Osteoblast (primary cell): ENCODE measurements at regions not wholly inside any gene's neighbourhood (a gene's known extent, or its start where the extent isn't known, plus 50 kb on each side); places are given as distances from the start of the nearest gene placed in this dataset.

Experiments
- DNase-seq: peaks from one replicate; pipeline ENCODE4 v3.0.0; 2011; ENCODE audit warnings: low spot score, mixed read lengths; ENCODE audit not compliant: insufficient read length; ENCODE audit errors: missing footprints
- H2AFZ ChIP-seq: 2 replicates; pipeline ENCODE4 v1.6.0; 2011; ENCODE audit warnings: mild to moderate bottlenecking, low read length
- H3K27ac ChIP-seq: 2 replicates; pipeline ENCODE4 v1.5.1; 2011; ENCODE audit warnings: mild to moderate bottlenecking, low read depth, low read length, moderate library complexity
- H3K27me3 ChIP-seq: 2 replicates; pipeline ENCODE4 v1.6.0; 2012; ENCODE audit warnings: mild to moderate bottlenecking, control low read depth, inconsistent platforms, low read length, moderate library complexity; ENCODE audit not compliant: insufficient read depth
- H3K36me3 ChIP-seq: 2 replicates; pipeline ENCODE4 v1.5.1; 2011; ENCODE audit warnings: mild to moderate bottlenecking, low read length, control low read depth, moderate library complexity; ENCODE audit not compliant: insufficient read depth
- H3K4me1 ChIP-seq: 2 replicates; pipeline ENCODE4 v1.5.1; 2011; ENCODE audit warnings: mild to moderate bottlenecking, low read length, control low read depth, moderate library complexity; ENCODE audit not compliant: insufficient read depth
- H3K4me2 ChIP-seq: 2 replicates; pipeline ENCODE4 v1.6.0; 2011; ENCODE audit warnings: mild to moderate bottlenecking, low read length; ENCODE audit not compliant: insufficient read depth
- H3K4me3 ChIP-seq: fragments of 200-600 bp; sonication (generic); 3 replicates; pipeline ENCODE4 v1.5.1; 2012; ENCODE audit warnings: mild to moderate bottlenecking, low read length, inconsistent platforms; ENCODE audit not compliant: insufficient read depth
- H3K79me2 ChIP-seq: 2 replicates; pipeline ENCODE4 v1.6.0; 2012; ENCODE audit warnings: mild to moderate bottlenecking, low read length, control low read depth, inconsistent platforms; ENCODE audit not compliant: insufficient read depth
- H3K9me3 ChIP-seq: 2 replicates; pipeline ENCODE4 v1.5.1; 2011; ENCODE audit warnings: low read depth, low read length, control low read depth
- H4K20me1 ChIP-seq: 2 replicates; pipeline ENCODE4 v1.6.0; 2012; ENCODE audit warnings: mild to moderate bottlenecking, low read length, control low read depth; ENCODE audit not compliant: insufficient read depth
- CTCF ChIP-seq: IDR thresholded peaks from 2 replicates; pipeline ENCODE4 v1.5.1; 2011; ENCODE audit warnings: mild to moderate bottlenecking, low read depth, low read length, moderate library complexity; ENCODE audit errors: extremely low read depth

DNA sequence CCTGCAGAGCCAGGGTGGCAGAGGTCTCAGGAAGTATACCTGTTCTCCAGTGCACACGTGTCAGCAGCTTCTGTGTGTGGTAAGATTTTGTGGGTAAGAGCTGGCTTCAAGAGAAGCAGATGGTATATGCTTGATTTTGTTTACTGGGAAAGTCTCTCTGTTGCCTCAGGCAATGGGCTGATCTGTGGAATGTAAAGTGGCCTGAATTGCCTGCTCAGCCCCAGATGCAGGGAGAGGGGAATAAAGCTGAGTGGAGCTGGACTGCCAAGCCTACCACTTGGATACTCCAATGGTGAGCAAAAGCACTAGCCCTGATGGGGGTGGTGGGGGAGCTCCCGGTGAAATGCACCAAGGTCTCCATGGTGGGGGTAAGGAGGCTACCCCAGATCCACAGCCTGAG, 156.1 kb downstream of the WDR11 start:
- H3K4me2 ChIP-seq = no peak overlapping the region
- no peaks in the 10 kb centered on the region for H3K36me3 ChIP-seq
- TF ChIP-seq CTCF = no peak
- peaks cover 11% of the 10 kb centered on the region for H3K9me3 ChIP-seq
- H3K27ac ChIP-seq = no peak overlapping the region
- H3K4me3 ChIP-seq = no peak overlapping the region
- H2AFZ ChIP-seq = no peak overlapping the region
- no peaks in the 10 kb centered on the region for H3K79me2 ChIP-seq
- H3K27me3 ChIP-seq = no peaks in the 10 kb centered on the region
- H4K20me1 ChIP-seq = no peaks in the 10 kb centered on the region
- H3K4me1 ChIP-seq = no peaks in the 10 kb centered on the region
- no peak for DNase-seq

DNA sequence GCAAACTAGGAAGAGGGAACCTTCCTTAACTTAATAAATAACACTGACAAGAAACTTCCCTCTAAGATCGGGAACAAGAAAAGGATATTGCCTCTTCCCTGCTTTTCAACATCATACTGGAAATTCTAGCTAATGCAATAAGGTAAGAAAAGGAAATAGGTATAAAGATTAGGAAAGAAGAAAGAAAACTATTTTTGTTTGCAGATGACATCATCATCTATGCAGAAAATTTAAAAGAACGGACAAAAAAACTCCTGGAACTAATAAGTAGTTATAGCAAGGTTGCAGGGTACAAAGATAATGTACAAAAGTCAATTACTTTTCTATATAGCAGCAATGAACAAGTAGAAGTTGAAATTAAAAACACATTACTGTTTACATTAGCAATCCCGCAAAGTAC, 164.8 kb downstream of the WDR11 start:
- no peak for DNase-seq
- H3K79me2 ChIP-seq = no peaks in the 10 kb centered on the region

GRCh38 chr10:121024905-121025584, 173.9 kb downstream of the WDR11 start:
- no peaks in the 10 kb centered on the region for H3K27me3 ChIP-seq
- H4K20me1 ChIP-seq = no peaks in the 10 kb centered on the region
- no peak overlapping the region for H3K4me3 ChIP-seq
- no peak overlapping the region for H3K27ac ChIP-seq
- H3K4me1 ChIP-seq = no peaks in the 10 kb centered on the region
- H3K36me3 ChIP-seq = no peaks in the 10 kb centered on the region
- no peak overlapping the region for H3K4me2 ChIP-seq
- no peak for TF ChIP-seq CTCF
- H3K79me2 ChIP-seq = no peaks in the 10 kb centered on the region
- no peak overlapping the region for H2AFZ ChIP-seq
- no peak for DNase-seq
- H3K9me3 ChIP-seq = no peaks in the 10 kb centered on the region

More for the DNA sequence above, 164.8 kb downstream of the WDR11 start:
- no peaks in the 10 kb centered on the region for H3K36me3 ChIP-seq
- no peak overlapping the region for H3K27ac ChIP-seq
- H4K20me1 ChIP-seq = no peaks in the 10 kb centered on the region
- no peak overlapping the region for H3K4me3 ChIP-seq
- no peaks in the 10 kb centered on the region for H3K4me1 ChIP-seq
- no peak overlapping the region for H2AFZ ChIP-seq
- H3K4me2 ChIP-seq = no peak overlapping the region
- no peaks in the 10 kb centered on the region for H3K27me3 ChIP-seq
- no peak for TF ChIP-seq CTCF
- peaks cover 3% of the 10 kb centered on the region for H3K9me3 ChIP-seq

DNA sequence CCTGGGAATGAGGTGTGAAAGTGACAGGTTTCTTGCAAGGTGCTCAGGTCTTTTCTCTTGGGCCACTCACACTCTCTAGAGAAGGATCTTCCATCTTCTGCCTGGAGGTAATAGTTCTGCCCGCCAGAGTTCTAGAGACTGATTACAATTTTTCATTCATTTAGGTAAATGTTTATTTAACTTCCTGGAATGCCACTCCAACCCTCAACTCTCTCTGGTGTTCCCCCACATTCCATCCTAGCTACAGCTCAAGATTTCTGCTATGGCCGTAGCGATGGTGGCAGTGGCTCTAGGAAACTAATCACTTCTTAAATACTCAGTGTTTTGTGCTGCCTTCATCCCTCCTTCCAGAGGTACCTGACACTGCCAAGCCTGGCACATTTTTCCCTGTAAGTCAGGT, 174.6 kb downstream of the WDR11 start:
- H3K4me1 ChIP-seq = no peaks in the 10 kb centered on the region
- no peak overlapping the region for H3K27ac ChIP-seq
- H3K79me2 ChIP-seq = no peaks in the 10 kb centered on the region
- H3K9me3 ChIP-seq = no peaks in the 10 kb centered on the region
- H3K27me3 ChIP-seq = no peaks in the 10 kb centered on the region
- H3K4me2 ChIP-seq = no peak overlapping the region
- H3K36me3 ChIP-seq = no peaks in the 10 kb centered on the region
- H3K4me3 ChIP-seq = no peak overlapping the region
- no peak for TF ChIP-seq CTCF
- H2AFZ ChIP-seq = no peak overlapping the region
- H4K20me1 ChIP-seq = no peaks in the 10 kb centered on the region
- DNase-seq = no peak
